A673 (cell line): ENCODE measurements at regions not wholly inside any gene's neighbourhood (a gene's known extent, or its start where the extent isn't known, plus 50 kb on each side); places are given as distances from the start of the nearest gene placed in this dataset.

Experiments
- EZH2 ChIP-seq: fragments of 200-600 bp; sonication (generic); IDR thresholded peaks from 2 replicates; pipeline ENCODE4 v1.6.1; 2017; ENCODE audit warnings: borderline replicate concordance, low read depth, mild to moderate bottlenecking, mixed read lengths, antibody characterized with exemption, low read length; ENCODE audit not compliant: poor library complexity, severe bottlenecking
- TF ChIP-seq, protein P1 (sequence below): fragments of 300-800, 200-600 bp; sonication (generic); conservative IDR thresholded peaks from 2 replicates; pipeline ENCODE4 v1.5.1; 2017; ENCODE audit warnings: low read depth, mild to moderate bottlenecking, antibody characterized with exemption, low read length, moderate library complexity, mixed read lengths

DNA sequence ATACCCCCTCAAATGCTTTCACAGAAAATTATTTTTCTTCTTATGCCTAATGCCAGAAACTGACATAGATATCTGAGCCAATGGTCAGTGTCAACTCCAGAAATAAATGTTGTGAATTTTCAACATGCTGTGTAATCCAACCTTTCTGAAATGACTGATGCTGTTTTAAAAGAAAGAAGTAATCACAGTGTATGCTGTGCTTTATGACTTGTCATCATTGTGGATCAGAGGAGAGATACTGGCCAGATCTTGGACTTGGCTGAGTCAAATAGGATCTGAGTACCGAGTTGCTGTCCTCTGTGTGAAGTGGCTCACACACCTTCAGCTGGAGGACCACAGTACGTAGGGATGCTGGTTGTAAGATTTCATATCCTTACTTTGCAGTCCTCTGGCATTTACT, 89.9 kb upstream of the ARHGAP20 start:
- TF ChIP-seq, protein P1, sequence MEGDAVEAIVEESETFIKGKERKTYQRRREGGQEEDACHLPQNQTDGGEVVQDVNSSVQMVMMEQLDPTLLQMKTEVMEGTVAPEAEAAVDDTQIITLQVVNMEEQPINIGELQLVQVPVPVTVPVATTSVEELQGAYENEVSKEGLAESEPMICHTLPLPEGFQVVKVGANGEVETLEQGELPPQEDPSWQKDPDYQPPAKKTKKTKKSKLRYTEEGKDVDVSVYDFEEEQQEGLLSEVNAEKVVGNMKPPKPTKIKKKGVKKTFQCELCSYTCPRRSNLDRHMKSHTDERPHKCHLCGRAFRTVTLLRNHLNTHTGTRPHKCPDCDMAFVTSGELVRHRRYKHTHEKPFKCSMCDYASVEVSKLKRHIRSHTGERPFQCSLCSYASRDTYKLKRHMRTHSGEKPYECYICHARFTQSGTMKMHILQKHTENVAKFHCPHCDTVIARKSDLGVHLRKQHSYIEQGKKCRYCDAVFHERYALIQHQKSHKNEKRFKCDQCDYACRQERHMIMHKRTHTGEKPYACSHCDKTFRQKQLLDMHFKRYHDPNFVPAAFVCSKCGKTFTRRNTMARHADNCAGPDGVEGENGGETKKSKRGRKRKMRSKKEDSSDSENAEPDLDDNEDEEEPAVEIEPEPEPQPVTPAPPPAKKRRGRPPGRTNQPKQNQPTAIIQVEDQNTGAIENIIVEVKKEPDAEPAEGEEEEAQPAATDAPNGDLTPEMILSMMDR: no peak
- no peak for TF ChIP-seq EZH2
